GM04504 (cell line): ENCODE measurements at regions not wholly inside any gene's neighbourhood (a gene's known extent, or its start where the extent isn't known, plus 50 kb on each side); places are given as distances from the start of the nearest gene placed in this dataset.
"Not testable (repeated sequence)": the region's sequence is repeated elsewhere in the genome, so short reads cannot be mapped to it uniquely, and the experiment has no call there.

ENCODE experiments used
- DNase-seq: peaks from one replicate; pipeline ENCODE4 v3.0.0-alpha.2; 2012; ENCODE audit warnings: low read depth

- DNase-seq, result no peak
Observed at GRCh38 chr13:111064661-111065060, 50.4 kb upstream of the ARHGEF7 start.

DNA sequence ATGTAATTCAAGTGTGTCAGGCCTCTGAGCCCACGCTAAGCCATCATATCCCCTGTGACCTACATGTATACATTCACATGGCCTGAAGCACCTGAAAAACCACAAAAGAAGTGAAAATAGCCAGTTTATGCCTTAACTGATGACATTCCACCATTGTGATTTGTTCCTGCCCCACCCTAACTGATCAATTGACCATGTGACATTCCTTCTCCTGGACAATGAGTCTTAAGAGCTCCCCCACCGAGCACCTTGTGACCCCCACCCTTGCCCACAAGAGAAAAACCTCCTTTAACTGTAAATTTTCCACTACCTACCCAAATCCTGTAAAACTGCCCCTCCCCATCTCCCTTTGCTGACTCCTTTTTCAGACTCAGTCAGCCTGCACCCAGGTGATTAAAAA is 52.1 kb upstream of the ARHGEF7 start:
- no peak for DNase-seq

- no peak for DNase-seq
Observed at GRCh38 chr13:111062305-111062704, 52.8 kb upstream of the ARHGEF7 start.

DNA sequence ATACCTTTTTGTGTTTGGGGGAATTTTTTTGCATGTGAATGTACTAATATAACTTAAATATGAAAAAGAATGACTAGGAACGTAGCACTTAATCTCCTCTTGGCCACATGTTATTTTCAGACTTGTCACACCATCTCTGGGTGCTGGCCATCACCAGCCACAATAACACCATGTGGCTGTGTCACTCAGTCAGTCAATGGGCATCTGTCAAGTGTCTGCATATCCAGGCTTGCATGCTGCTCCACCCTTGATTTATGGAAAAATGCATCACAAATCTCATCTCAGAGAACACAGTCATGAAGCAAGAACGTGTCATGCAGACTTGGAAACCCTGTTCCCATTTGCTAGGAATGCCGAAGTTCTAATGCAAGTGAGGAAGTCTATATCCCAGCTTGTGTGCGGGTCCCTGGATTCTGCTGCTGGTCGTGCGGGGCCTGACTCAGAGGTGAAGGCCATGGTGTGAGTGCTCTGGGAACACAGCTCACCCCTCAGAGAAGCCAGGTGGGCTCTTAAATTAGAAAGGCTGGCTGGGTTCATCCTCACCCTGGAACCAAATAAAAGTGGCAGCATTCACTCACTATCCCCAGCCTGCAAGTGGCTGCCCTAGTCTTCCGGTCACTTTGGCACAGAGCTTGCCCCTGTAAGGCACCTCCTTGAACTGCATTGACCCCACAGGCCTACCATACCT is 53.6 kb upstream of the ARHGEF7 start:
- no peak for DNase-seq

DNA sequence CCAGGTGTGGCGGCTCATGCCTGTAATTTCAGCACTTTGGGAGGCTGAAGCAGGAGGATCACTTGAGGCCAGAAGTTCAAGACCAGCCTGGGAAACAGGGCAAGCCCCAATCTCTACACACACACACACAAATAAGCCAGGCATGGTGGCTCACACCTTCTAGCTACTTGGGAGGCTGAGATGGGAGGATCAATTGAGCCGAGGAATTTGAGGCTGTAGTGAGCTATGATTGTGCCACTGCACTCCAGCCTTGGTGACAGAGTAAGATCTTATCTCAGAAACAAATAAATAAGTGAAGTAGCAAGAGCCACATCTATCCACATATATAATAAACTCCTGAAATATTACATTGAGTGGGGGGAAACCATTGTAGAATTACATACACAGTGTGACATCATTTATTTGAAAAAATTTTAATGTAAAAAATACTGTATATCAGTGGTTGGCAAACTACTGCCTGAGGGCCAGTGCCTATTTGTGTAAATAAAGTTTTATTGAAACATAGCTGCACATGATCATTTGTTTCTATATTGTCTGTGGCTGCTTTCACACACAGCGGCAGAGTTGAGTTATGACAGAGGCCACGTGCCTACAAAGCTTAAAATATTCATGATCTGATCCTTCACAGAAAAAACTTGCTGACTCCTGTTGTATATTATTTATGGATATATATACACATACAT is 54.7 kb upstream of the ARHGEF7 start:
- DNase-seq, result no peak

- DNase-seq, result no peak
Observed at GRCh38 chr13:111058796-111059506, 56.2 kb upstream of the ARHGEF7 start.

DNA sequence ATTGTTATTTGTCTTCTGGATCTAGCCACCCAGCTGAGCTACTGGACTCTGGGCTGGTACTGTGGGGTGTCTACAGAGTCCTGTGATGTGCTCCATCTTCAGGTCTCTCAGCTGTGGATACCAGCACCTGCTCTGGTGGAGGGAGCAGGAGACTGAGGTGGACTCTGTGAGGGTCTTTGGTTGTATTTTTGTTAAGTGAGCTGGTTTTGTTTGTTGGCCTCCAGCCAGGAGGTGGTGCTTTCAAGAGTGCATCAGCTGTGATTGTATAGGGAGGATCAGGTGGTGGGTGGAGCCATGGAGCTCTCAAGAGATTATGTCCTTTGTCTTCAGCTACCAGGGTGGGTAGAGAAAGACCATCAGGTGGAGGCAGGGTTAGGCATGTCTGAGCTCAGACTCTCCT is 56.8 kb upstream of the ARHGEF7 start:
- not testable (repeated sequence) for DNase-seq

GRCh38 chr13:111051726-111052232 is 63.3 kb upstream of the ARHGEF7 start:
- not testable (repeated sequence) for DNase-seq

DNA sequence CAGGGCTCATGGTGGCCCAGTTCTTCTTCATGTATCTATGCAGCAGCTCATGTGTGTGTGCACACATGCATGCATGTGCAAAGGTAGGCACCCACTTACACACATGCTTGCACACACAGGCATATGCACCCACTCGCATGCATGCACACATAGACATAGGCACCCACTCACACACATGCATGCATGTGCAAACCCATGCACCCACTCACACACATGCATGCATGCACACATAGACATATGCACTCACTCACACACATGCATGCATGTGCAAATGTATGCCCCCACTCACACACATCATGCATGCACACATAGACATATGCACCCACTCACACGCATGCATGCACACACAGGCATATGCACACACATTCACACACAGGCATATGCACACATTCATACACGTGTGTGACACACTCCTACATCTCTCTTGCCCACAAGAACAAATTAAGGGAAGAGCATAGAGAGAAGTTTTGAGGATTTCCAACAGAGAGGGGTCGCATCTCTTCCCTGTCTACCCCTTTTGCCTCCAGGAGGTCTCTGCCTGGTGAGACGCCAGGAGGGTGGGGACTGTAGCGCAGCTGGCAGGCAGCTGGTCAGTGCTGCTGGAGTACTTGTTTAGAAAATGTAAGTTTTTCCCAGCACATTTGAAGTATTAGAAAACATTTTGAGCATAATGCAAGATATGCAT is 63.9 kb upstream of the ARHGEF7 start:
- no peak for DNase-seq

DNA sequence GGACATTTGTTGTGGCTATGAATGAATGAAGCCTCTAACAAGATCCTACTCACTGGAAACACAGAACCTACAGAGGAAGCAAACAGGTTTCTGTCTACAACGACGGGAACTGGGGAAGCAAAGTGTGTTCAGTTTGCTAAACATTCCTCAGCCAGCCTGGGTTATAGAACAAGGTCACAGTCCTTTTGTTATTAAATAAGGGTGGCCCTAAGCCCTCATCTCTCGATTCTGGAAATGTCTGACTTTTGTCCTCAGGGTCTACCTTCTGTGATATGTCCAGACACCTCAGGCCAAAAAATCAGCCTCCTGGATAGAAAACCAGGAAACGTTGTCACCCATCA is 64.6 kb upstream of the ARHGEF7 start:
- no peak for DNase-seq

DNA sequence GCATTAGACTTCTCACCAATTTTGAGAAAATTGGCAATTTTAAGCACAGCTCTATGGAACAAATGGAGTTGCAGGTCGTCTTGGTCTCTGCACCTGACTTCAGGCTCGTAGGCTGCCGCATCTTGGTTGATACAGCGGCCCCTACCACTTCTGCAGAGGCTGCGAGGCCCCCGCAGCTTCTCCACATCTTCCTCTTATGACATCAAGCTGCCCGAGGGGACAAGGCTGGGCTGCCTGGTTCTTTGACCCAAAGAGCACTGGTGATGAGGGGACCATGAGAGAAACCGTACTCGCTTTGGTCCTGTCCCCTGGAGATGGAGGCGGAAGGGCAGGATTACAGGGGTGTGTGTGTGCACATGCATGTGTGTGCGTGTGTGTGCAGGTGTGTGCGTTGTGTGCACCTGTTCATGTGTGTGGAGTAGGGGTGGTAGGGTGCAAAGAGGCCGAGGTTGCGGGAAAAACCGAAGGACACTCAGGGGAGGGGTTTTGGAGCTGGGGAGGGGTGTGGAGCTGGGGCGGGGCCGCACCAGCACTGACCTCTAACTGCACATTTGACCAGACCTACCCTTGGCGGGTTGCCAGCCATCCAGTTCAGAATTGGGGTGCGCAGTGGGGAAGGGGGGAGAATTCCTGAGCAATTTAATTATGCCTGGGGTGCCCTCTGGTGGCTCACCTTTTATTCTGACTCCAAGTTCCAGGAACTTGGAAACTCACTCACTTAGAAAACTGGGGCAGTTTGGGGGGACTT is 65.1 kb upstream of the ARHGEF7 start:
- no peak for DNase-seq

GRCh38 chr13:111048387-111048786 is 66.7 kb upstream of the ARHGEF7 start:
- no peak for DNase-seq

DNA sequence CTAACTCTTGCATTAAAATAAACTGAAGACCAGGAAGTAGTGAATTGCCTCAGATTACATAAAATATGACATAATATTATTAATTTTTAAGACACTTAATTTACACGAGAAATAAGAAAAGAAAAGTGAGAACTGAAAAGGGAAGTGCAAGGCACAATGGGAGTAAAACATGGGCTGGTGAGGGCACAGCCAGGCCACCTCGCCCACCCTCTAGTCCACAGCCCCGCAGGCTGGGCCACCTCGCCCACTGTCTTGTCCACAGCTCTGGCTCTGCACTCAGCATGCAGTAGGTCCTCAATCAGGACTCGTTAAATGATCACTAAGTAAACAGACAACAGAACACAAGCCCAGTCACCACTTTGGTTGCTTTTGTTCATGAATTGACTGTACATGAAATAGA is 67.8 kb upstream of the ARHGEF7 start:
- DNase-seq, result no peak

DNA sequence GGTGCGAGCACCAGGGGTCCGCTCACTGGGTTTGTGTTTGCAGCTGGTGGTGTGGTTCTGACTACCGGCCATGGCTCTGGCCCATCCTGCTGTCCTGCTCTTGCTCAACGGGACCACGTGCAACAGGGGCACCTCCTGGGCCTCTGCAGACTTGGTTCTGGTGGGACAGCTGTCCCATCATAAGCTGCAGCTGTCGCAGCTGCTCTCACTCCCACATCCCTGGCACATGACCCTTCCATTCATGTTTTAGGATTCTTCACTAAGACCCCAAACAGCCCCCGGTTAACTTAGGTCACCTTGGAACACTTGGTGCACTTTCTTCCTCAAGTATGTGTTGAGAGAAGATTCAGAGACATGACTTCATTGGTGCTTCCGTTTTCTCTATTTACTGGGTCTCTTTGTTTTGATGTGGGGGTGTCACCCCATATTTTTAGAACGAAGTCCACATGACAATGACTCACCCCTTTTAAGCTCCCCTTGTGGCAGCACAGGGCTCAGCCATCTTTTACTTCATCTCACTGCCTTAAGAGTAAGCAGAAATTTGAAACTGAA is 68.4 kb upstream of the ARHGEF7 start:
- no peak for DNase-seq

- no peak for DNase-seq
Observed at GRCh38 chr13:111045170-111045569, 69.9 kb upstream of the ARHGEF7 start.

DNA sequence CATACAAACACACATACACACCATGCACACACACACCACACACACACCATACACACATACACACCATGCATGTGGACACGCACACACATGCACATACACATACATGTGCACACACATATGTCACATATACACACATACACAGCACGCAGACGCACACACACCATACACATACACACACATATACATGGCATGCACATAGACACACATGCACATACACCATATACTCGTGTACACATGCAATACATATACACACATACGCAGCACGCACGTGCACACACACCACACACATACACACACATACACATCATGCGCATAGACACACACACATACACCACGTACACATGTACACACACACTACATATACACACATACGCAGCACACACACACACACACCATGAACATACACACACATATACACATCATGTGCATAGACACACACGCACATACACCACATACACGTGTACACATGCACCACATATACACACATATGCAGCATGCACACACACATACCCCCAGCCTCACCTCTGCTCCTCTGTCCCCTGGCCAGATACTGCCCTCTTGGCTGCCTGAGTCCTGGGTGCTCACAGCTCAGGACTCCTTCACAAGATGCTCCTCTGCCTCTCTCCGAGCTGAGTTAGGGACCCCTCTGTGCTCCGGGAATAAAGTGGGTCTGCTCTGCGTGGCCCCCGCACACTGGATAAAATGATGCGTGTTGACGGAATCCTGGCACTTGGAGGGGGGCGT is 70.9 kb upstream of the ARHGEF7 start:
- DNase-seq, result no peak

- peak; percentile 66 for DNase-seq
Observed at GRCh38 chr13:111043575-111043982, 71.5 kb upstream of the ARHGEF7 start.

- DNase-seq, result no peak
Observed at GRCh38 chr13:111042661-111043226, 72.4 kb upstream of the ARHGEF7 start.

- no peak for DNase-seq
Observed at GRCh38 chr13:111040830-111041229, 74.3 kb upstream of the ARHGEF7 start.

DNA sequence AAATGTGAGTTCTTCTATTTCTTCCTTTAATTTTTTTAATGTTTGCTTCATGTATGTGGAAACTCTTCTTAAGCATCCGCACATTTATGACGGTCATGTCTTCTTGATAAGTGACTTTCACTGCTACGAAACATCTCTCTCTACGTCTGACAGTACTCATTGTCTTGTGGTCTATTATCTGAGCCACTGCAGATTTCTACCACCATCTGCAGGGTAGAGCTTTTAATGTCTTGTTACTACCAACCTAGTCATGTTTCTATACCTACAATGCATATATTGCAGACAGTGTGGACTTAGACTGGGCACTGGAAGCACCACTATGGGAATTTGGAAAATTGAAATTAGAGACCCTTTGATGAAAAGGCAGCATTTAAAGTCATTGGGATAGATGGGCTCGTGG is 75.4 kb upstream of the ARHGEF7 start:
- no peak for DNase-seq
